Right renal cortex interstitium (tissue), 3 donors: ENCODE measurements at regions not wholly inside any gene's neighbourhood (a gene's known extent, or its start where the extent isn't known, plus 50 kb on each side); places are given as distances from the start of the nearest gene placed in this dataset.
A peak's percentile ranks its signal among the peaks of the same experiment; 100 is the strongest.
"Not testable (repeated sequence)": the region's sequence is repeated elsewhere in the genome, so short reads cannot be mapped to it uniquely, and the experiment has no call there.

Source experiments
- DNase-seq, 3 donors: peaks; one replicate each; pipeline ENCODE4 v3.0.0-alpha.2; 2013; ENCODE audit warnings: low read depth in 3 of 3, low spot score in 2 of 3

DNA sequence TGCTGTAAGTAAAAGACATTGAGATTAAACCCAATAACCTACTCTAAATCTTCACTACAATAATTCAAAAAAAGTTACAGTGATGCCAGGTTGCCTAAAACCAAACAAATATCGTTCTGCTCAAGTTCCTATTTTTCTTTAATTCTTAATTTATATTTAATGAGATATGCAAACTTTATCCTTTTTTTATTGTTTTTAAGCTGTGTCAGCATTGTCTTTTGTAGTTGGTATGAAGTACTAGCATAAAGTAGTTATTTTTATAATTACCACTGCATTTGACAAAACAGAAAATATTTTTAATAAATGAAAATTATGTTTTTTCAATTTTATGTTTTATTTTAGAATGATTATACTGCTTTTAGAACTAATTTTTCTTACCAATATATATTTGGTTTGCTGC, 1431.1 kb upstream of the PCDH7 start:
- DNase-seq: no peak

- DNase-seq: no peak
Measured at GRCh38 chr4:29295280-29295679, 1424.9 kb upstream of the PCDH7 start.

- no peak for DNase-seq
Measured at GRCh38 chr4:29304595-29304994, 1415.6 kb upstream of the PCDH7 start.

- no peak for DNase-seq
Measured at GRCh38 chr4:29307256-29307655, 1412.9 kb upstream of the PCDH7 start.

- DNase-seq: no peak
Measured at GRCh38 chr4:29307755-29308154, 1412.4 kb upstream of the PCDH7 start.

DNA sequence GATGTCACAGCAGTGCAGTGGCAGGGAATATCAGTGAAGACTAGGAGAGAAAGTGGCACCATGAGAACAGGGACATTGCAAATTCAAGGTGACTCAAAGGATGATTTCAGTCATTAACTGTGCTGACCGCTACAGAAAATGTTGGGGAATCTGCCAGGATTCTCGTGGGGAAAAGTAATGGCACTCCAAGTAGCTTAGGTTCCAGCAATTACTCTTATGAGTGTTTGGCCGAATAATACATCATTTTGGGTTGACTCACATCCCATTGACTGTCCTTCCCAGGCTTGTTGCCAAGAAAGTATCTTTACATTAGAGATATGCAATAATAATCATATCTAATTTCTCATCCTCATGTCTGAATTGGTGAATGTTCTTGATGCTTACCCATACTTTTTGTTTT, 1411.1 kb upstream of the PCDH7 start:
- DNase-seq: no peak

DNA sequence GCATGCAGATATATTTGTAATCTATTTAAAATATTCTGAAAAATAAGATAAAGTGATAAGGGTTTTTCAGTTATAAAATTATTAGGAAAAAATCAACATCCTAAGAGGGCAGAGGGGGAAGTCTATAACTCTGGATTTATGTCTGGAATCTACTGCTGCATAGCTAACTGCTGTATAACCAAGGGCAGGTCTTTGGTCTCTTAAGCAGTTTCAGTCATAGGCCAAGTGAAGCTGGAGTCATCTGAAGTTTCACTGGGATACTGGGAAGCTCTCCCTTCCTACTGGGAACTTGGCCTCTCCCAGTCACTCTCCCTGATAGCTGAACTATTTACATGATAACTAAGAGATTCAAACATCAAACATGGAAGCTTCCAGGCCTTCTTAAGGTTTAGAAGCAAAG, 1409.9 kb upstream of the PCDH7 start:
- DNase-seq: no peak

DNA sequence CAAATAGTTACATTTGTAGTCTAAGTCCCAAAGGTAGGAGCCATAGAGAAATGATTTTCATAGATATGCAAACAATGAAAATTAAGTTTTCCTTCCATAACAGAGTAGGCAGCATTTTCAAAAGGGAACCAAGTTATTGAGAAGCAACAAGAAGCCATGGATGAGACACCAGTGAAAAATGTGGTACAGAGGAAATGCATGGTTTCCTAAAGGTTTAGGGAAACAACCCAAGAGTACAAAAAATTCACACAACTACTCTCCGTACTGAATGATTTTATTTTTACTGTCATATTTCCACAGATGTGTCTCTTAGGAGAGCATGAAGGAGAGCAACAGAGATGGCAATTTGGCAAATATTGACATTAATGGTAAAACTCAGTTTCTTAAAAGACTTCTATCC, 1408.9 kb upstream of the PCDH7 start:
- no peak for DNase-seq

GRCh38 chr4:29319663-29320340, 1400.4 kb upstream of the PCDH7 start:
- DNase-seq: no peak

GRCh38 chr4:29320947-29321620, 1399.1 kb upstream of the PCDH7 start:
- no peak for DNase-seq

- DNase-seq: no peak
Measured at GRCh38 chr4:29326004-29326403, 1394.2 kb upstream of the PCDH7 start.

GRCh38 chr4:29326816-29327215, 1393.4 kb upstream of the PCDH7 start:
- no peak for DNase-seq

DNA sequence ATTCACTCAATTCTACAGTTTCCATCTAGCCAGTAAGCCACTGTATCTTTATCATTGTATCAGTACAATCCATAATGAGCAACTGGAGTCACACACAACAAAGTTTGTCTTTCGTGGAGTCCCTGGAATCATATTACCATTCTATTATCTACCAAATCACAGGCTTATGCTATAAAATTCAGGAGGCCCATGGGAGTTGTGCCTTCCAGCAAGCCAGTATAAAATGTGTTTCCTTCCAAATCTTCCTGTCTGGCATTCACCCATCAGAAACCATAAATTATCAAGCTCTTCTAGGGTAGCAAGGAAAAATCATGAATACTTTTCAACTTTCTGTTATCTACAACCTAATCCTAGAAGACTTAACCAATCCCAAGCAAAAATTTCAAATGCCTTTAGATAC, 1383.3 kb upstream of the PCDH7 start:
- DNase-seq: peak in 1 of 3 donors; percentile 1

GRCh38 chr4:29372971-29373370, 1347.2 kb upstream of the PCDH7 start:
- DNase-seq: no peak

DNA sequence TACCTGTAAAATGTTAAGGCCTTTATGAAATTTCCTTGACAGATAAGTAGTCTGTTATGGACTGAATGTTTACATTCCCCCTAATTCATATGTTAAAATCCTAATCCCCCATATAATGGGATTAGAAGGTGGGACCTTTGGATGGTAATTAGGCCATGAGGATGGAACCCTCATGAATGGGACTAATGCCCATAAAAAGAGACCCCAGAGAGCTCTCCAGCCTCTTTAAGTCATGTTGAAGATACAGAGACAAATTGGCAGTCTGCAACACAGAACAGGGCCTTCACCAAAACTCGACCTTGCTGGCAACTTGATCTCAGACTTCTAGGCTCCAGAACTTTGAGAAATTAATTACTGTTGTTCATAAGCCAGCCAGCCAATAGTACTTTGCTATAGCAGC, 1344.5 kb upstream of the PCDH7 start:
- no peak for DNase-seq

GRCh38 chr4:29378237-29378636, 1341.9 kb upstream of the PCDH7 start:
- DNase-seq: not testable (repeated sequence)

GRCh38 chr4:29390921-29391320, 1329.2 kb upstream of the PCDH7 start:
- no peak for DNase-seq

GRCh38 chr4:29405116-29405515, 1315.1 kb upstream of the PCDH7 start:
- DNase-seq: no peak

DNA sequence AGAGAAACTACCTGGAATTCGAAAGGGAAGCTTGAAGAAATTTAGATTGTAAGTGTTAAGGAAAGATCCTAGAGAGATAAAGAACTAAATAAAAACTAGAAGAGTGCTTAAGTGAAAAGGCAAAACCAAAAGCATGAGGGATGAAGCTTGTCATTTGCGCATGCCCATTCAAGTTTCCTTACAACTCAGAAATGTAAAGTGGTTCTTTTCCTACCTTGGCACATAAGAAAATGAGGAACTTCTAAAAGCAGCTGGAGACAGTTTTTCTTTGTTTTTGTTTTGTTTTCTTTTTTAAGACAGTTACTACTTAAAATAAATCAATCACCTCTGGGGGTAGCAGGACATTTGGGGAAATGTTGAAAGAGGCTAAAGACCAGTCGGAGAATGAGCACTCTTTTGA, 1304.4 kb upstream of the PCDH7 start:
- DNase-seq: no peak

- no peak for DNase-seq
Measured at GRCh38 chr4:29423836-29424721, 1296.1 kb upstream of the PCDH7 start.

GRCh38 chr4:29453303-29453820, 1266.8 kb upstream of the PCDH7 start:
- no peak for DNase-seq
